ENCODE measurements at regions not wholly inside any gene's neighbourhood (a gene's known extent, or its start where the extent isn't known, plus 50 kb on each side); places are given as distances from the start of the nearest gene placed in this dataset.

- DNase-seq (ENCODE audit: extremely low read depth, low read depth) = no peak
Measured at GRCh38 chr5:5978501-5979376, 399.6 kb downstream of the MED10 start.

GRCh38 chr5:5971203-5971602, 407.1 kb downstream of the MED10 start:
- DNase-seq (ENCODE audit: extremely low read depth, low read depth) = no peak

- no peak for DNase-seq (ENCODE audit: extremely low read depth, low read depth)
Measured at GRCh38 chr5:5969942-5970483, 408.3 kb downstream of the MED10 start.

- no peak for DNase-seq (ENCODE audit: extremely low read depth, low read depth)
Measured at GRCh38 chr5:5968981-5969380, 409.4 kb downstream of the MED10 start.

GRCh38 chr5:5967944-5968343, 410.4 kb downstream of the MED10 start:
- DNase-seq (ENCODE audit: extremely low read depth, low read depth) = no peak

GRCh38 chr5:5967373-5967772, 411.0 kb downstream of the MED10 start:
- DNase-seq (ENCODE audit: extremely low read depth, low read depth) = no peak

- DNase-seq (ENCODE audit: extremely low read depth, low read depth) = no peak
Measured at GRCh38 chr5:5965132-5965531, 413.2 kb downstream of the MED10 start.

GRCh38 chr5:5964347-5964746, 414.0 kb downstream of the MED10 start:
- no peak for DNase-seq (ENCODE audit: extremely low read depth, low read depth)

- DNase-seq (ENCODE audit: extremely low read depth, low read depth) = no peak
Measured at GRCh38 chr5:5957737-5958136, 420.6 kb downstream of the MED10 start.

GRCh38 chr5:5954275-5954598, 424.1 kb downstream of the MED10 start:
- no peak for DNase-seq (ENCODE audit: extremely low read depth, low read depth)

GRCh38 chr5:5953584-5954274, 424.6 kb downstream of the MED10 start:
- DNase-seq (ENCODE audit: extremely low read depth, low read depth) = no peak

- DNase-seq (ENCODE audit: extremely low read depth, low read depth) = no peak
Measured at GRCh38 chr5:5951953-5952352, 426.4 kb downstream of the MED10 start.

- no peak for DNase-seq (ENCODE audit: extremely low read depth, low read depth)
Measured at GRCh38 chr5:5950658-5951057, 427.7 kb downstream of the MED10 start.

- DNase-seq (ENCODE audit: extremely low read depth, low read depth) = no peak
Measured at GRCh38 chr5:5941486-5941885, 436.9 kb downstream of the MED10 start.

- no peak for DNase-seq (ENCODE audit: extremely low read depth, low read depth)
Measured at GRCh38 chr5:5939759-5940370, 438.5 kb downstream of the MED10 start.

GRCh38 chr5:5933651-5934050, 444.7 kb downstream of the MED10 start:
- no peak for DNase-seq (ENCODE audit: extremely low read depth, low read depth)

GRCh38 chr5:5932824-5933223, 445.5 kb downstream of the MED10 start:
- no peak for DNase-seq (ENCODE audit: extremely low read depth, low read depth)

- no peak for DNase-seq (ENCODE audit: extremely low read depth, low read depth)
Measured at GRCh38 chr5:5930561-5930960, 447.8 kb downstream of the MED10 start.

- no peak for DNase-seq (ENCODE audit: extremely low read depth, low read depth)
Measured at GRCh38 chr5:5929291-5930020, 448.9 kb downstream of the MED10 start.

- DNase-seq (ENCODE audit: extremely low read depth, low read depth) = no peak
Measured at GRCh38 chr5:5925191-5925590, 453.2 kb downstream of the MED10 start.

- no peak for DNase-seq (ENCODE audit: extremely low read depth, low read depth)
Measured at GRCh38 chr5:5919411-5919810, 458.9 kb downstream of the MED10 start.
